ENCODE measurements at regions not wholly inside any gene's neighbourhood (a gene's known extent, or its start where the extent isn't known, plus 50 kb on each side); places are given as distances from the start of the nearest gene placed in this dataset.

DNA sequence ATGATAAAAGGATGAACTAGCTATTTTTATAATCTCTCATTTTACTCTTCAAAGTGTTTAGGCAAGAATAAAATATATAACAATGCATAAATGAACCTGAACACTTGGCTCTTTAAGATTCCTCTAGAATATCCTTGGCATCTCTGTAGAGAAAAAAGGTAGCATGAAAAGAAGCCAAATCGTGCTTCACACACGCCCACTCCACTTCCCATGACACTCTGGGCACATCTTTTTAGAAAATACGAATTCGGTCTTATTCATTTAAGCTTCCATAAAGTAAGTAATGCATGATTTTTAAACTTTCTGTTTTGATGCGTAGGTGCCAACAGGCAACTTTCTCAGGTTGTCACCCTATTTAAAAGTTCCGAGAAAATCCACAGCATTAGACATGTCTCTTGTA, 73.6 kb upstream of the SORBS2 start:
- DNase-seq: no peak
- Histone ChIP-seq H3K4me3 (no peak overlapping the region), H3K27me3 (no peaks in the 10 kb centered on the region), H3K36me3 (no peaks in the 10 kb centered on the region), H3K4me1 (no peaks in the 10 kb centered on the region), H3K27ac (no peak overlapping the region), H3K9me3 (peaks cover 0 to 5% of the 10 kb centered on the region in 2 donors)
- in situ Hi-C loops (cut with MboI; ENCODE audit: low pct_ligation_motif_present in 1 of 4, low pct_unique_long_range_greater_than_20kb in 1 of 4, low sequenced_read_pairs in 3 of 4) (no loop called here), intact Hi-C loops (cut with DNase I; ENCODE audit: low total_unique reads) (no loop called here)
- 81 to 84% methylated on average over 6 of the region's 6 CpGs for WGBS, 2 donors (ENCODE audit: low coverage in 1 of 2)
- no peak for TF ChIP-seq EP300 (IDR thresholded peaks at IDR 0.05; ENCODE audit: low read depth)
- TF ChIP-seq, protein P1, sequence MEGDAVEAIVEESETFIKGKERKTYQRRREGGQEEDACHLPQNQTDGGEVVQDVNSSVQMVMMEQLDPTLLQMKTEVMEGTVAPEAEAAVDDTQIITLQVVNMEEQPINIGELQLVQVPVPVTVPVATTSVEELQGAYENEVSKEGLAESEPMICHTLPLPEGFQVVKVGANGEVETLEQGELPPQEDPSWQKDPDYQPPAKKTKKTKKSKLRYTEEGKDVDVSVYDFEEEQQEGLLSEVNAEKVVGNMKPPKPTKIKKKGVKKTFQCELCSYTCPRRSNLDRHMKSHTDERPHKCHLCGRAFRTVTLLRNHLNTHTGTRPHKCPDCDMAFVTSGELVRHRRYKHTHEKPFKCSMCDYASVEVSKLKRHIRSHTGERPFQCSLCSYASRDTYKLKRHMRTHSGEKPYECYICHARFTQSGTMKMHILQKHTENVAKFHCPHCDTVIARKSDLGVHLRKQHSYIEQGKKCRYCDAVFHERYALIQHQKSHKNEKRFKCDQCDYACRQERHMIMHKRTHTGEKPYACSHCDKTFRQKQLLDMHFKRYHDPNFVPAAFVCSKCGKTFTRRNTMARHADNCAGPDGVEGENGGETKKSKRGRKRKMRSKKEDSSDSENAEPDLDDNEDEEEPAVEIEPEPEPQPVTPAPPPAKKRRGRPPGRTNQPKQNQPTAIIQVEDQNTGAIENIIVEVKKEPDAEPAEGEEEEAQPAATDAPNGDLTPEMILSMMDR (IDR thresholded peaks at IDR 0.05): no peak
- TF ChIP-seq POLR2A (IDR thresholded peaks at IDR 0.05): no peak
- TF ChIP-seq POLR2AphosphoS5 (IDR thresholded peaks at IDR 0.05): no peak

DNA sequence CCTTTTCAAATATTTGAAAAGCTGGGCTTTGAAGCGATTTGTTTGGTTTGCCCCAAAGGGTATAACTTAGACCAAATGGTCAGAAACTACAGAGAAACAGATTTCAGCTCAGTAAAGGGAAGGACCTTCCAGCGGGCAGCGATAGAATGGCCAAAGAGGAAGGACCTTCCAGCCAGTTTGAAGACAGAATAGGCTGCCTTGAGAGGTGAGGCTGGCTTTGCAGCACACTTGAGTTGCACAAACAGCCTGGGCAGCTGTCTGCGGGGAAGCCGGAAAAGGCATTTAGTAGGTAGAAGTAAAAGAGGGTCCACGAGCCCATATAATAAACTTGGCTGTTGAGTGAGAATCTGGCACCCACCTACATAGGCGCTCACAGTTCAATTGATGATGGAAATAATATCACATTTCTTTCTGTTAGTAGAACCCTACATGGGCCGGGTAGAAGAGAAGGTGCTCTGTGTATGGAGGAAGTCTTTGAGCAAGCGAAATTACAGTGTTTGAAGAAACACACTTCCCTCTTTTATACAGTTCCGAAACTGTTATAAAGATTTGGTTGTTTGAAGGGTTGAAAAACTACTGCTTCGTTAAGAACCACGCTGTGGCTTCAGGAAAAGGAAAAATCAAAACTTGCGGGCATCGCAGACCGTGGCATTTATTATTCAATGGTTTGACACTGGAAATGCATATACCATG, 75.0 kb upstream of the SORBS2 start:
- in situ Hi-C loops (cut with MboI; ENCODE audit: low pct_ligation_motif_present in 1 of 4, low pct_unique_long_range_greater_than_20kb in 1 of 4, low sequenced_read_pairs in 3 of 4) (no loop called here), intact Hi-C loops (cut with DNase I; ENCODE audit: low total_unique reads) (no loop called here)
- Histone ChIP-seq H3K27me3 (no peaks in the 10 kb centered on the region), H3K4me3 (no peak overlapping the region), H3K9me3 (peaks cover 0 to 5% of the 10 kb centered on the region in 2 donors), H3K36me3 (no peaks in the 10 kb centered on the region), H3K27ac (no peak overlapping the region), H3K4me1 (no peaks in the 10 kb centered on the region)
- TF ChIP-seq EP300 (IDR thresholded peaks at IDR 0.05; ENCODE audit: low read depth) (no peak), POLR2A (IDR thresholded peaks at IDR 0.05) (no peak), POLR2AphosphoS5 (IDR thresholded peaks at IDR 0.05) (no peak)
- TF ChIP-seq, protein P1 (IDR thresholded peaks at IDR 0.05): no peak
- DNase-seq: no peak
- 50 to 60% methylated on average over 9 to 15 of the region's 15 CpGs for WGBS, 2 donors (ENCODE audit: low coverage in 1 of 2)

DNA sequence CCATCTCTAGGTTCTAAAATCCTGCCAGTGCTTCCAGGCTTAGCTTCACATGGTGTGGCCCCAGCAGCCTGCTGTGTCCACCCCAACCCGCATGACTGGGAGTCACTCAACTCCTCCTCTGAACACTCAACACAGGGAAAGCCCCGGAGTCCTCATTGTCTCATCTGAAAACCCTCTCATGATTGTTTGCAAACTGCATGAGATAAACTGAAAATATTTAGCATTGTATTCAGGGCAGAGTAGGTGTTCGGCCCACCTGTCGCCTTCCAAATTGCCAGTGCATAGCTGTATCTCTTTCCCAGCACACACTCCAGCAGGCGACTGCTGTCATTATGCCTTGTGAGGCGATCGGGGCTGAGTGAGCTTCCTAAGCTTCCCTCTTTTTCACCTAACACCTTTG, 76.7 kb upstream of the SORBS2 start:
- TF ChIP-seq POLR2A (IDR thresholded peaks at IDR 0.05) (no peak), EP300 (IDR thresholded peaks at IDR 0.05; ENCODE audit: low read depth) (no peak), POLR2AphosphoS5 (IDR thresholded peaks at IDR 0.05) (no peak)
- TF ChIP-seq, protein P1 (IDR thresholded peaks at IDR 0.05): no peak
- DNase-seq: no peak
- in situ Hi-C loops (cut with MboI; ENCODE audit: low pct_ligation_motif_present in 1 of 4, low pct_unique_long_range_greater_than_20kb in 1 of 4, low sequenced_read_pairs in 3 of 4) (no loop called here), intact Hi-C loops (cut with DNase I; ENCODE audit: low total_unique reads) (no loop called here)
- Histone ChIP-seq H3K4me3 (no peak overlapping the region), H3K9me3 (no peaks in the 10 kb centered on the region), H3K27me3 (no peaks in the 10 kb centered on the region), H3K4me1 (no peaks in the 10 kb centered on the region), H3K27ac (no peak overlapping the region), H3K36me3 (no peaks in the 10 kb centered on the region)
- WGBS, 2 donors (ENCODE audit: low coverage in 1 of 2): 95 to 99% methylated on average over 6 to 7 of the region's 7 CpGs

DNA sequence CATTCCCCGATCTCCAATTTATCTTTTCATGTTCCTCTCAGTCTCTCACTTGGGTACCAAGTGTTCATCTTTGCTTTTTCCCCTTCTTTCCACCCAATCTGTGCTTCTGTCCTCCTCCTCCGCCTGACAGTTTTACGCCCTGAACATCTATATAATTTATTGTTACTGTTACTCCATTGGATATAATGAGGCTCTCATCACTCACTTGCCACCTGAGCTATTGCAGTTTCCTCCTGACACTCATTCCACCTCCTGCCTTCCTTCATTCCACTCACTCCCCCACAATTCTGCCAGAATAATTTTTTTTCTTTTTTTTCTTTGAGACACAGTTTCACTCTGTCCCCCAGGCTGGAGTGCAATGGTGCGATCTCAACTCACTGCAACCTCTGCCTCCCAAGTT, 77.6 kb upstream of the SORBS2 start:
- DNase-seq: no peak
- TF ChIP-seq, protein P1 (IDR thresholded peaks at IDR 0.05): no peak
- no peak for TF ChIP-seq POLR2A (IDR thresholded peaks at IDR 0.05)
- no peak for TF ChIP-seq EP300 (IDR thresholded peaks at IDR 0.05; ENCODE audit: low read depth)
- no peak for TF ChIP-seq POLR2AphosphoS5 (IDR thresholded peaks at IDR 0.05)
- 97 to 100% methylated on average over 4 of the region's 4 CpGs for WGBS, 2 donors (ENCODE audit: low coverage in 1 of 2)
- H3K27ac ChIP-seq: no peak overlapping the region
- H3K4me3 ChIP-seq: no peak overlapping the region
- no peaks in the 10 kb centered on the region for H3K4me1 ChIP-seq
- no peaks in the 10 kb centered on the region for H3K9me3 ChIP-seq
- no peaks in the 10 kb centered on the region for H3K36me3 ChIP-seq
- in situ Hi-C loops (cut with MboI; ENCODE audit: low pct_ligation_motif_present in 1 of 4, low pct_unique_long_range_greater_than_20kb in 1 of 4, low sequenced_read_pairs in 3 of 4): no loop called here
- intact Hi-C loops (cut with DNase I; ENCODE audit: low total_unique reads): no loop called here
- H3K27me3 ChIP-seq: no peaks in the 10 kb centered on the region
